GM12873 (cell line): ENCODE measurements at regions not wholly inside any gene's neighbourhood (a gene's known extent, or its start where the extent isn't known, plus 50 kb on each side); places are given as distances from the start of the nearest gene placed in this dataset.
A peak's percentile ranks its signal among the peaks of the same experiment; 100 is the strongest.

Experiments
- CTCF ChIP-seq: IDR thresholded peaks from 2 replicates; pipeline ENCODE4 v1.5.1; 2012; ENCODE audit warnings: low read depth, mild to moderate bottlenecking, moderate library complexity, low read length, control low read depth; ENCODE audit not compliant: insufficient read depth; ENCODE audit errors: missing control alignments

GRCh38 chr14:81972601-81973000 lies 438.9 kb upstream of the SEL1L start:
- no peak for TF ChIP-seq CTCF

- TF ChIP-seq CTCF, result no peak
These were observed 440.9 kb upstream of the SEL1L start for GRCh38 chr14:81974543-81974942.

DNA sequence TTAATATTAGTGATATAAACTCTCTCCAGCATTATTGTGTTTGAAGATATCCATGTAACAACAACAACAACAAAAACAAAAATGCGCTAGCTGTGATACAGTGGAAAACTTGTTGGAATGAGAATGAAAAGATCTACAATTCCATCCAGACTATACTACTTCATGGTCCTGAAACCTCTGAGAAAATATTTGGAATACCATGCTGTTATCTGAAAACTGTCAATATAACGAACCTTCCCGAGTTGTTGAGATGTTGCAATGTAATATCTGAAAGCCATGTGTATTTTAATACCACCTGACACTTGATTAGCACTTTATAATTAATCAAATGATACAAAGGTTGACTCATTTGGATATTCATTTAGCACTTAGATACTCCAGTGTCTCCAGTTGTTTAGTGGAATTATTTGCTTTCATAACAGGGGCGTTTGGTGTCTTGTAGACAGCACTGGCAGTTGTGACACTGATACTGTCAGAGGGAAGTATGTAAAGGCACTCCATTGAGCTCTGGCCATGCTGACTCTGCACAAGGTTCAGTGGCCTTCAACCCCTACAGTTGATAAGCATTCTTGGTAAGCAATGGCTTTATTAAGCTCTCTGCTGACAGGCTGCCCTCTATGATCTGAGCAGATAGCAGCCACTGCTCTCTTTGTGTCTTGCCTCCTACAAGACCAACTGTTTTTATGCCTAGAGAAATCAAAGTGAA lies 447.1 kb upstream of the SEL1L start:
- no peak for TF ChIP-seq CTCF

DNA sequence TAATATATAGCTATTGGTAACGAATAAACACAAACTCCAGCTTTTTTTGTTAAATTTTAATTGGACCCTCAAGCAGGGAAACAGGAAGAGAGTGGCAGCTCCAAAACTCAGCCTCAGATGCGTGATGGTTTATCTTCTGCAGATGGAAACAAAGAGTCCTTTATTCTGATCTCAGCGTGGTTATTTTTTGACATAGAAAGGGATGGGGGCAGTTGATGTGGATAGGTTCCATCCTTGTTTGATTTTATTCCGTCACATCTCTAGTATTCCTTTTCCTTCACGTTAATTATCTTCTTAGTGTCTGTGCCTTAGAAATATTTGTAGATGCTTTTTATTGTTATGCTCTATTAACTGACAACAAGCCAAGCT lies 447.6 kb upstream of the SEL1L start:
- TF ChIP-seq CTCF, result no peak

GRCh38 chr14:81982046-81982445 lies 448.4 kb upstream of the SEL1L start:
- no peak for TF ChIP-seq CTCF

DNA sequence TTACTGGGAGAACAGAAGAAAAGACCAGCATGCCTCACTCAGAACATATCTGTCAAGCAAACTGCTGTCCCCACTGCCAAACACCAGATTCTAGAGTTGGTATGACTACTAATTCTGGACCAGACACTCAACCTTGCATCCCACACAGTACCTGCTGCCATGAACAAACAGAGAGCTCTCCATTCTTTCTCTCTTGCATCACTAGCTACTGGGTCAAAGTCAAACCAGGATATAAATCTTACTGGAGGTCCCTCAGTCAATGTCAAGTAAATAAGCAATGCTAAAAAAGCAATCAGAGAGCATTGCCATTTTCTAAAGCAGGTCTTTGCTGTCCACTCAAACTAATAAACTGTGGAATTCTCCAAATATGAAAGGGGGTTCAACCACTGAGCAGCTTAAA lies 452.4 kb upstream of the SEL1L start:
- no peak for TF ChIP-seq CTCF

- no peak for TF ChIP-seq CTCF
These were observed 455.6 kb upstream of the SEL1L start for GRCh38 chr14:81989211-81989610.

- TF ChIP-seq CTCF, result peak; percentile 84
These were observed 456.7 kb upstream of the SEL1L start for GRCh38 chr14:81990312-81990761.
